HG03139 (cell line): ENCODE measurements at regions not wholly inside any gene's neighbourhood (a gene's known extent, or its start where the extent isn't known, plus 50 kb on each side); places are given as distances from the start of the nearest gene placed in this dataset.

ENCODE experiments used
- ATAC-seq: cut with Tn5 transposase; IDR thresholded peaks from one replicate; pipeline ENCODE4 v1.9.1; 2021; ENCODE audit not compliant: unreplicated experiment

- ATAC-seq, result no peak
Observed at GRCh38 chr10:61548364-61548763, 95.2 kb upstream of the TMEM26 start.

GRCh38 chr10:61547297-61547696, 94.1 kb upstream of the TMEM26 start:
- ATAC-seq, result no peak

- no peak for ATAC-seq
Observed at GRCh38 chr10:61545170-61545569, 92.0 kb upstream of the TMEM26 start.

GRCh38 chr10:61543831-61544230, 90.7 kb upstream of the TMEM26 start:
- ATAC-seq, result no peak

- no peak for ATAC-seq
Observed at GRCh38 chr10:61542596-61542995, 89.4 kb upstream of the TMEM26 start.

GRCh38 chr10:61541960-61542359, 88.8 kb upstream of the TMEM26 start:
- no peak for ATAC-seq

GRCh38 chr10:61539876-61540275, 86.7 kb upstream of the TMEM26 start:
- ATAC-seq, result no peak

- ATAC-seq, result no peak
Observed at GRCh38 chr10:61529208-61529607, 76.0 kb upstream of the TMEM26 start.

- no peak for ATAC-seq
Observed at GRCh38 chr10:61503051-61503450, 49.9 kb upstream of the TMEM26 start.
